ENCODE measurements at regions not wholly inside any gene's neighbourhood (a gene's known extent, or its start where the extent isn't known, plus 50 kb on each side); places are given as distances from the start of the nearest gene placed in this dataset.

GRCh38 chr2:118752762-118753429, 94.6 kb downstream of the EN1 start:
- TF ChIP-seq USF2 (IDR thresholded peaks at IDR 0.05; ENCODE audit: borderline replicate concordance, low read depth, low read length): no peak
- no peak for TF ChIP-seq CTCF (IDR thresholded peaks at IDR 0.05)
- no peak for TF ChIP-seq EP300 (IDR thresholded peaks at IDR 0.05; ENCODE audit: borderline replicate concordance in 1 of 2, low read depth in 1 of 2, low read length in 1 of 2)
- TF ChIP-seq POLR2AphosphoS5 (IDR thresholded peaks at IDR 0.05; ENCODE audit: low read depth, low read length): no peak
- no peak for TF ChIP-seq TAF1 (IDR thresholded peaks at IDR 0.05; ENCODE audit: borderline replicate concordance, low read depth, low read length)
- no peak for TF ChIP-seq JUND (IDR thresholded peaks at IDR 0.05)
- no peak for TF ChIP-seq GATA2 (CRISPR knock-in tag; IDR thresholded peaks at IDR 0.05)
- no peak for TF ChIP-seq REST (IDR thresholded peaks at IDR 0.05; ENCODE audit: low read depth, low read length)
- no peak for TF ChIP-seq FOXJ3 (CRISPR knock-in tag; IDR thresholded peaks at IDR 0.05)
- no peak for TF ChIP-seq SMC3 (IDR thresholded peaks at IDR 0.05; ENCODE audit: low read depth, low read length)
- no peak for TF ChIP-seq MAX (IDR thresholded peaks at IDR 0.05; ENCODE audit: low read depth)
- TF ChIP-seq RAD21 (IDR thresholded peaks at IDR 0.05; ENCODE audit: low read length): no peak
- TF ChIP-seq YY1 (IDR thresholded peaks at IDR 0.05; ENCODE audit: low read depth): no peak
